Ovary (tissue), 3 donors: ENCODE measurements at regions not wholly inside any gene's neighbourhood (a gene's known extent, or its start where the extent isn't known, plus 50 kb on each side); places are given as distances from the start of the nearest gene placed in this dataset.

Experiments
- CTCF ChIP-seq, 3 donors: fragments of 450-650 bp in 2 of 3; fragments of 200-600 bp in 1 of 3; IDR thresholded peaks; one replicate each; pipeline versions ENCODE4 v1.5.1 to v1.8.0; 2016 to 2022; ENCODE audit warnings: antibody characterized with exemption in 3 of 3, mild to moderate bottlenecking in 1 of 3
- POLR2A ChIP-seq: fragments of 450-650 bp; IDR thresholded peaks from one replicate; pipeline ENCODE4 v1.6.1; 2017; ENCODE audit warnings: antibody characterized with exemption, mild to moderate bottlenecking, moderate library complexity
- donor health status: DM: no; HTN: no; CAD: no.

- TF ChIP-seq CTCF (IDR thresholded peaks at IDR 0.05) (no peak), POLR2A (no peak)
Measured at GRCh38 chr3:163555918-163556317, 1522.4 kb downstream of the SI start.
